ENCODE measurements at regions not wholly inside any gene's neighbourhood (a gene's known extent, or its start where the extent isn't known, plus 50 kb on each side); places are given as distances from the start of the nearest gene placed in this dataset.

DNA sequence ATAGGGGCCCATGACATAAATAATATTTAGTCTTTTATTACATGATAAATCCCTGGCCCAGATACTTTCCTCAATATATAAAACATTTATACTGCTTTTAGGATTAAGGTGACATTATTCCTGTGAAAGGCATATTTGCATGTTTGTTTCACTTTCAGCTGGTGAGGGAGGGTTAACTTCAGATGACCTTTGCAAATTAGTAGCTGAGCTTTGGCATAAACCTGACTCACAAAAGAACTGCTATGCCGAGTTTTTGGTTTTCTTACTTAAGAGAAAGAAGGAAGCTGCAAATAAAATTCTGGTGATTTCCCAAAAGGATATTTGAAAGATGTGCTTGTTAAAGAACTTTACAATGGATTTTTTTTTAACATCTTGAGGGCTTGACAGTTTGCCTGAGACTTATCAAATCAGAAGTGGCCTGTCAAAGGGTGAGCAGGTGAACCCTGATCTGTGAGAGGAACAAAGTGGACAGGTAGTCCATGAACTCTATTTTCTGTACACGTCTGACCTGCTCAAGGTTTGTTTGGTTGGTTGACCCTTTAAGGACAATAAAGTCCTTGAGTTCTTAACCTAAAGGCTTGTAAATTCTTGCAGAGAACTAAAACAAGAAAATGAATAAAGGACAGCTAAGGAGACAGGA lies 93.5 kb downstream of the FAM124B start:
- H4K8ac ChIP-seq (ENCODE audit: extremely low read depth, insufficient read depth, low read length) = no peak overlapping the region
- H2BK15ac ChIP-seq (ENCODE audit: low read length) = no peak overlapping the region
- H4K91ac ChIP-seq (replicated peaks; ENCODE audit: insufficient read length, low read length) = no peak overlapping the region
- no peaks in the 10 kb centered on the region for H3K23me2 ChIP-seq (ENCODE audit: low read depth, low read length)
- H3K4ac ChIP-seq (replicated peaks; ENCODE audit: insufficient read length, low read depth, low read length) = no peak overlapping the region
- H3K9ac ChIP-seq (replicated peaks in 1 of 4; ENCODE audit: extremely low read depth in 1 of 4, low read depth in 3 of 4, low read length in 3 of 4) = no peak overlapping the region
- POLR2A ChIA-PET (ENCODE audit: partially characterized antibody) = no interaction called here
- no peak overlapping the region for H2BK120ac ChIP-seq (replicated peaks; ENCODE audit: low read depth, low read length)
- no peak overlapping the region for H2AFZ ChIP-seq (ENCODE audit: low read length)
- H2AK5ac ChIP-seq (ENCODE audit: low read depth, low read length) = no peak overlapping the region
- TF ChIP-seq POLR2A (IDR thresholded peaks at IDR 0.05; ENCODE audit: control extremely low read depth in 1 of 2, low read depth in 2 of 2, low read length in 2 of 2) (no peak), NANOG (IDR thresholded peaks at IDR 0.05; ENCODE audit: insufficient read depth, low read depth, low read length, poor library complexity, severe bottlenecking) (no peak), SP2 (IDR thresholded peaks at IDR 0.05; ENCODE audit: low read length) (no peak), EZH2 (IDR thresholded peaks at IDR 0.05; ENCODE audit: low read depth, low read length, severe bottlenecking) (no peak)
- no peak overlapping the region for H3K14ac ChIP-seq (ENCODE audit: insufficient read length)
- H3K79me1 ChIP-seq (ENCODE audit: low read depth, low read length) = no peaks in the 10 kb centered on the region
- DNase-seq (ENCODE audit: low read depth in 1 of 2, low spot score in 2 of 2) (no peak), FAIRE-seq (no peak)
- no peak overlapping the region for H3K23ac ChIP-seq (ENCODE audit: insufficient read length)
- CTCF ChIA-PET (ENCODE audit: partially characterized antibody) = interaction anchor here (1.0 to 2.7 kb wide), 6 partner anchors 13 to 61 kb away, joined by 3 to 7 read pairs (median 4); no protein-coding TSS in a partner anchor
- WGBS, 2 experiments (ENCODE audit: extremely low coverage in 1 of 2, insufficient coverage in 1 of 2, insufficient read length in 1 of 2, insufficient replicate concordance in 2 of 2, low coverage in 1 of 2, low lambda C conversion rate in 2 of 2, missing lambda C conversion rate in 1 of 2) = 74% methylated on average over 2 of the region's 2 CpGs; no CpG with 5 or more reads in 1 of the 2 experiments
- no peaks in the 10 kb centered on the region for H3K9me3 ChIP-seq (ENCODE audit: insufficient read depth in 2 of 2, low read depth in 1 of 2, low read length in 1 of 2)
- H3K4me1 ChIP-seq (replicated peaks in 1 of 4; ENCODE audit: control insufficient read depth in 3 of 4, insufficient read depth in 4 of 4, low read length in 3 of 4) = 0 out of 7 replicates have a peak, but pooled peaks cover 0 to 4% (median 0%) of the 10 kb centered on the region in 4 experiments
- H3K36me3 ChIP-seq (ENCODE audit: control insufficient read depth in 2 of 4, insufficient read depth in 4 of 4, low read length in 3 of 4) = no peaks in the 10 kb centered on the region
- no peak overlapping the region for H3K18ac ChIP-seq (ENCODE audit: extremely low read depth, low read length)
- no peaks in the 10 kb centered on the region for H4K20me1 ChIP-seq (replicated peaks in 1 of 2; ENCODE audit: control insufficient read depth in 1 of 2, insufficient read depth in 2 of 2, low read length in 2 of 2)
- no peaks in the 10 kb centered on the region for H3K79me2 ChIP-seq (ENCODE audit: control insufficient read depth in 1 of 2, insufficient read depth in 2 of 2, low read length in 2 of 2)
- H2BK20ac ChIP-seq (ENCODE audit: low read length) = no peak overlapping the region
- H4K5ac ChIP-seq (ENCODE audit: insufficient read length, low read depth, low read length) = no peak overlapping the region
- H3K27me3 ChIP-seq (replicated peaks in 1 of 4; ENCODE audit: control insufficient read depth in 3 of 4, extremely low read depth in 1 of 4, insufficient read depth in 3 of 4, low read length in 3 of 4) = no peaks in the 10 kb centered on the region
- no peak overlapping the region for H3K4me3 ChIP-seq (ENCODE audit: extremely low read depth in 1 of 4, insufficient read depth in 2 of 4, low read depth in 3 of 4, low read length in 4 of 4)
- H2BK5ac ChIP-seq (ENCODE audit: low read depth, low read length) = no peak overlapping the region
- no peak overlapping the region for H3K4me2 ChIP-seq (ENCODE audit: insufficient read depth in 1 of 2, low read depth in 2 of 2, low read length in 2 of 2)
- H3K56ac ChIP-seq (replicated peaks; ENCODE audit: insufficient read length, low read depth, low read length) = no peak overlapping the region
- H3K27ac ChIP-seq (ENCODE audit: low read depth, low read length) = no peak overlapping the region
- no peak overlapping the region for H2BK12ac ChIP-seq (ENCODE audit: low read depth, low read length)
